Neural crest cell (in vitro differentiated cells): ENCODE measurements at regions not wholly inside any gene's neighbourhood (a gene's known extent, or its start where the extent isn't known, plus 50 kb on each side); places are given as distances from the start of the nearest gene placed in this dataset.

Experiments
- DNase-seq: peaks from one replicate; pipeline ENCODE4 v3.0.0; 2021; ENCODE audit warnings: low read depth, mixed read lengths, low spot score
- H3K27ac Mint-ChIP-seq: one replicate; pipeline ENCODE4 v1.8.0; 2021; ENCODE audit warnings: mild to moderate bottlenecking, mixed read lengths; ENCODE audit not compliant: unreplicated experiment
- H3K27me3 Mint-ChIP-seq: 2 replicates; pipeline ENCODE4 v1.8.0; 2021; ENCODE audit warnings: low read depth, mild to moderate bottlenecking, mixed read lengths
- H3K36me3 Mint-ChIP-seq: 2 replicates; pipeline ENCODE4 v1.8.0; 2021; ENCODE audit warnings: low read depth, mild to moderate bottlenecking, mixed read lengths
- H3K4me1 Mint-ChIP-seq: 2 replicates; pipeline ENCODE4 v1.8.0; 2021; ENCODE audit warnings: mixed read lengths
- H3K4me3 Mint-ChIP-seq: one replicate; pipeline ENCODE4 v1.8.0; 2021; ENCODE audit warnings: mild to moderate bottlenecking, mixed read lengths
- H3K9me3 Mint-ChIP-seq: 2 replicates; pipeline ENCODE4 v1.8.0; 2021; ENCODE audit warnings: mixed read lengths
- CTCF ChIP-seq: fragments of 200-600 bp; sonication (generic); conservative IDR thresholded peaks from 2 replicates; pipeline ENCODE4 v1.5.0; 2021; ENCODE audit warnings: antibody characterized with exemption, mild to moderate bottlenecking

- no peak for TF ChIP-seq CTCF
- Mint-ChIP-seq H3K36me3 (no peaks in the 10 kb centered on the region), H3K27ac (no peak overlapping the region), H3K9me3 (no peaks in the 10 kb centered on the region), H3K4me1 (no peaks in the 10 kb centered on the region), H3K4me3 (no peak overlapping the region), H3K27me3 (peaks cover 3% of the 10 kb centered on the region)
- no peak for DNase-seq
Observed at GRCh38 chr5:39579750-39580149, 155.0 kb upstream of the DAB2 start.

- Mint-ChIP-seq H3K9me3 (no peaks in the 10 kb centered on the region), H3K36me3 (no peaks in the 10 kb centered on the region), H3K27me3 (peaks cover 3% of the 10 kb centered on the region), H3K4me3 (no peak overlapping the region), H3K27ac (no peak overlapping the region), H3K4me1 (no peaks in the 10 kb centered on the region)
- no peak for DNase-seq
- peak; percentile 88 for TF ChIP-seq CTCF
Observed at GRCh38 chr5:39578887-39579497, 154.2 kb upstream of the DAB2 start.

- Mint-ChIP-seq H3K4me3 (no peak overlapping the region), H3K27me3 (peaks cover 3% of the 10 kb centered on the region), H3K9me3 (no peaks in the 10 kb centered on the region), H3K27ac (no peak overlapping the region), H3K36me3 (no peaks in the 10 kb centered on the region), H3K4me1 (no peaks in the 10 kb centered on the region)
- TF ChIP-seq CTCF, result no peak
- DNase-seq, result no peak
Observed at GRCh38 chr5:39577529-39577928, 152.7 kb upstream of the DAB2 start.

GRCh38 chr5:39570403-39571027 lies 145.7 kb upstream of the DAB2 start:
- DNase-seq, result no peak
- Mint-ChIP-seq H3K4me3 (no peak overlapping the region), H3K4me1 (no peaks in the 10 kb centered on the region), H3K9me3 (no peaks in the 10 kb centered on the region), H3K27me3 (no peaks in the 10 kb centered on the region), H3K27ac (no peak overlapping the region), H3K36me3 (no peaks in the 10 kb centered on the region)
- peak; percentile 76 for TF ChIP-seq CTCF

- Mint-ChIP-seq H3K4me3 (no peak overlapping the region), H3K36me3 (no peaks in the 10 kb centered on the region), H3K27ac (no peak overlapping the region), H3K9me3 (no peaks in the 10 kb centered on the region), H3K27me3 (no peaks in the 10 kb centered on the region), H3K4me1 (no peaks in the 10 kb centered on the region)
- TF ChIP-seq CTCF, result no peak
- DNase-seq, result no peak
Observed at GRCh38 chr5:39569857-39570256, 145.1 kb upstream of the DAB2 start.
